Right lobe of liver (tissue), 6 donors: ENCODE measurements at regions not wholly inside any gene's neighbourhood (a gene's known extent, or its start where the extent isn't known, plus 50 kb on each side); places are given as distances from the start of the nearest gene placed in this dataset.

Source experiments
- ATAC-seq, 4 donors: fragments of 200-7000 bp; cut with Tn5 transposase; one replicate each; pipeline ENCODE4 v1.9.1; 2020; ENCODE audit warnings: mild to moderate bottlenecking in 4 of 4, moderate library complexity in 4 of 4
- DNase-seq, 3 donors: peaks; one replicate each; pipeline ENCODE4 v3.0.0-alpha.2; 2020
- H3K27ac ChIP-seq, 3 donors: fragments of 200-600 bp; one replicate each; pipeline ENCODE4 v1.8.0; 2022
- H3K27me3 ChIP-seq, 2 donors: fragments of 200-600 bp; one replicate each; pipeline ENCODE4 v1.8.0; 2022
- H3K36me3 ChIP-seq, 4 donors: fragments of 200-600 bp; sonication (generic) in 1 of 4; one replicate each; pipeline versions ENCODE4 v1.5.1 to v1.8.0; 2017 to 2022; ENCODE audit warnings: control low read depth in 1 of 4
- H3K4me1 ChIP-seq, 4 donors: fragments of 200-600 bp; sonication (generic) in 1 of 4; one replicate each; pipeline versions ENCODE4 v1.5.1 to v1.8.0; 2017 to 2022; ENCODE audit warnings: control low read depth in 1 of 4
- H3K4me3 ChIP-seq, 3 donors: fragments of 200-600 bp; one replicate each; pipeline ENCODE4 v1.8.0; 2022
- H3K9me3 ChIP-seq, 4 donors: fragments of 200-600 bp; sonication (generic) in 1 of 4; one replicate each; pipeline versions ENCODE4 v1.5.1 to v1.8.0; 2017 to 2022; ENCODE audit warnings: control low read depth in 1 of 4
- CTCF ChIP-seq, 4 donors: fragments of 200-600 bp in 3 of 4; fragments of 450-650 bp in 1 of 4; IDR thresholded peaks; one replicate each; pipeline versions ENCODE4 v1.5.1 to v1.8.0; 2016 to 2022; ENCODE audit warnings: antibody characterized with exemption in 4 of 4, mild to moderate bottlenecking in 2 of 4
- POLR2A ChIP-seq: fragments of 450-650 bp; IDR thresholded peaks from one replicate; pipeline ENCODE4 v1.6.1; 2017; ENCODE audit warnings: antibody characterized with exemption, mild to moderate bottlenecking
- WGBS: methylation state at CpG from one replicate; pipeline ENCODE4 v1.1.6; 2018; ENCODE audit warnings: low coverage, low lambda C conversion rate; ENCODE audit not compliant: insufficient coverage; ENCODE audit errors: missing lambda C conversion rate; 5-methylcytosine and 5-hydroxymethylcytosine counted together
- intact Hi-C, 2 donors: fragments of 100-400 bp; cut with DNase I; formaldehyde crosslinking; loops; one replicate each; pipeline versions ENCODE4 v1.11.2 to v1.14.1; 2022
- donor health status: DM: no; HTN: yes; CAD: no.
- donor health status: DM: no; HTN: no; CAD: no.
- donor health status: DM: no; HTN: no; CAD: no.
- donor health status: DM: no; HTN: yes; CAD: no.
- donor health status: DM: no; HTN: yes; CAD: no.

DNA sequence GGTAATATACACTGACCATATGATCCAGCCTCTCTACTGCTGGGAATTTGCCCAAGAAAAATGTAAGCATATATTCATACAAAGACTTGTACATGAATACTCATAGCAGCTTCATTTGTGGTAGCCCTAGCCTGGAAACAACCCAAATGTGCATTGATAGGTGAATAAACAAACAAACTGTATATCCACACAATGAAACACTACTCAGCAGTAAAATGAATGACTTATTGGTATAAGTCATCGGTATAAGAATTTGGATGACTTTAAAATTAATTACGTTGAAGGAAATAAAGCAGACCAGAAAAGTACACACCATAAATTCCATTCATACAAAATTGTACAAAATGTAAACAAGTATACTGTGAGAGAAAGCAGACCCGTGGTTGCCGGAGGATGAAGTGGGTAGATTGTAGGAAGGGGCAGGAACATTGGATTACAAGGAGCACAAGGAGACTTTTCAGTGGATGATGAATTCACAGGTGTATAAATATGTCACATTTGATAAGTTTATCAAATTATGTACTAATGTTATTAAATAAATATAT lies 376.7 kb downstream of the TDRD15 start:
- Histone ChIP-seq H3K27me3 (no peaks in the 10 kb centered on the region), H3K27ac (no peak overlapping the region), H3K9me3 (no peaks in the 10 kb centered on the region), H3K4me1 (no peaks in the 10 kb centered on the region), H3K36me3 (no peaks in the 10 kb centered on the region), H3K4me3 (no peak overlapping the region)
- ATAC-seq (no peak), DNase-seq (no peak)
- TF ChIP-seq POLR2A (no peak), CTCF (IDR thresholded peaks at IDR 0.05) (no peak)
- WGBS = 67% methylated on average over 4 of the region's 4 CpGs
- intact Hi-C loops = no loop called here

DNA sequence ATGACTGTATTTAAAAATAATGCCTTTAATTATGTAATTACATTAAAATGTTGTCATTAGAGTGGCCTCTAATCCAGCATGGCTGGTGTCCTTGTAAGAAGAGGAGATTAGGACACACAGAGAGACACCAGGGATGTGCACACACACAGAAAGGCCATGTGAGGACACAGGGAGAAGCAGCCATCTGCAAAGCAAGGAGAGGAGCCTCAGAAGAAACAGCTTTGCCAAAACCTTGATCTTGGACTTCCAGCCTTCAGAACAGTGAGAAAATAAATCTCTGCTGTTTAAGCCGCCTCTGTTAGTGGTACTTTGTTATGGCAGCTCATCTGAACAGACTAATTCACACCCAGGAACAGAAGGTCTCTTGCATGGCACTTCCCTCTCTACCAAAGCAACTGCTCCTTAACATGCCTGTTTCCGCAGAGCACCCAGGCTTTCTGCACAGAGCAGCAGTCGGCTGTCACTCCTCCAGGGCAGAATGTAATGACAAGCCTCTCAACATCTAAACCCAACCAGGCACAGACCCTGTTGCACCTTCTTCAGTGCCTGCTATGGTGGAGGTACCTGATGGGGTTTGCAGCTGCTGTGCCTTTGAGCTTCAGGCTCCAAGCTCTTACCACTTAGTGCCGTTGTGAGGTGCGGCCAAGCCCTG lies 377.7 kb downstream of the TDRD15 start:
- DNase-seq = no peak
- TF ChIP-seq CTCF (IDR thresholded peaks at IDR 0.05) (no peak), POLR2A (no peak)
- 72% methylated on average over 4 of the region's 5 CpGs for WGBS
- intact Hi-C loops = no loop called here
- Histone ChIP-seq H3K4me1 (no peaks in the 10 kb centered on the region), H3K27ac (no peak overlapping the region), H3K36me3 (no peaks in the 10 kb centered on the region), H3K27me3 (no peaks in the 10 kb centered on the region), H3K4me3 (no peak overlapping the region), H3K9me3 (no peaks in the 10 kb centered on the region)
- no peak for ATAC-seq

- Histone ChIP-seq H3K9me3 (no peaks in the 10 kb centered on the region), H3K4me3 (no peak overlapping the region), H3K4me1 (no peaks in the 10 kb centered on the region), H3K36me3 (no peaks in the 10 kb centered on the region), H3K27ac (no peak overlapping the region), H3K27me3 (no peaks in the 10 kb centered on the region)
- DNase-seq (no peak), ATAC-seq (no peak)
- no peak for TF ChIP-seq POLR2A
- TF ChIP-seq CTCF (IDR thresholded peaks at IDR 0.05) = no peak
- intact Hi-C loops = no loop called here
- WGBS = 100% methylated on average over 1 of the region's 1 CpG
These were observed 392.1 kb downstream of the TDRD15 start for GRCh38 chr2:21515903-21516302.

DNA sequence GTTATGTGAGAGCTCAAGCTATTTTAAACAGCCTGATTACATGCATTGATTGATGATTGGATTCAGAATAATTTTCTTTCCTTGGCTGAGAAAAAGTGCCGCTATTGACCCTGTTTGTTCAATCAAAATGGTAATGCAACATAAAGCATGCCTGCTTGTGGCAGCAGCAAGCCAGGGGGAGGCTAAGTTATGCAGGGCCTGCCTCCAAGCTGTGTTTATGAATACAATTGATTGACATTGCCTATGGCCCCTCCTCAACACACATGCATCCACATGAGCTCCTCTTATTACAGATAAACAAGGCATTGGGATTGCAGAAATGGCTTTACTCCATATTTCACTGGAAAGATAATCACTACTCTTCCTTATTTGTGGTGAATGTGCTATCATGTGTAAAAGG lies 395.6 kb downstream of the TDRD15 start:
- DNase-seq (no peak), ATAC-seq (no peak)
- Histone ChIP-seq H3K27me3 (no peaks in the 10 kb centered on the region), H3K4me1 (no peaks in the 10 kb centered on the region), H3K9me3 (no peaks in the 10 kb centered on the region), H3K36me3 (no peaks in the 10 kb centered on the region), H3K4me3 (no peak overlapping the region), H3K27ac (no peak overlapping the region)
- 71% methylated on average over 1 of the region's 1 CpG for WGBS
- intact Hi-C loops = no loop called here
- TF ChIP-seq POLR2A (no peak), CTCF (IDR thresholded peaks at IDR 0.05) (no peak)
